IMR-90 (cell line): ENCODE measurements at regions not wholly inside any gene's neighbourhood (a gene's known extent, or its start where the extent isn't known, plus 50 kb on each side); places are given as distances from the start of the nearest gene placed in this dataset.

Experiments
- CEBPB ChIP-seq: IDR thresholded peaks from 2 replicates; pipeline ENCODE4 v1.6.1; 2012; ENCODE audit warnings: low read depth, low read length, improper control_type of control experiment
- MXI1 ChIP-seq: IDR thresholded peaks from 2 replicates; pipeline ENCODE4 v1.6.1; 2012; ENCODE audit warnings: low read depth, mild to moderate bottlenecking, low read length, moderate library complexity, borderline replicate concordance
- NFE2L2 ChIP-seq: fragments of 150-350 bp; IDR thresholded peaks from 2 replicates; pipeline ENCODE4 v1.6.1; 2016; ENCODE audit warnings: low read depth, mild to moderate bottlenecking, low read length
- POLR2A ChIP-seq: IDR thresholded peaks from 2 replicates; pipeline ENCODE4 v1.6.1; 2012; ENCODE audit warnings: mild to moderate bottlenecking, low read depth, low read length
- RCOR1 ChIP-seq: IDR thresholded peaks from 2 replicates; pipeline ENCODE4 v1.6.1; 2012; ENCODE audit warnings: mild to moderate bottlenecking, low read length, improper control_type of control experiment; ENCODE audit not compliant: insufficient replicate concordance
- RFX5 ChIP-seq: IDR thresholded peaks from 2 replicates; pipeline ENCODE4 v1.8.0; 2012; ENCODE audit warnings: low read depth, mild to moderate bottlenecking, low read length, moderate library complexity
- TF ChIP-seq, protein P1 (sequence below): conservative IDR thresholded peaks from 2 replicates; pipeline ENCODE4 v1.5.1; 2012; ENCODE audit warnings: mild to moderate bottlenecking, low read depth, low read length, improper control_type of control experiment
- TF ChIP-seq, protein P2 (sequence below): fragments of 150-350 bp; IDR thresholded peaks from 2 replicates; pipeline ENCODE4 v1.6.1; 2016; ENCODE audit warnings: low read depth, mild to moderate bottlenecking, low read length, moderate library complexity, borderline replicate concordance

DNA sequence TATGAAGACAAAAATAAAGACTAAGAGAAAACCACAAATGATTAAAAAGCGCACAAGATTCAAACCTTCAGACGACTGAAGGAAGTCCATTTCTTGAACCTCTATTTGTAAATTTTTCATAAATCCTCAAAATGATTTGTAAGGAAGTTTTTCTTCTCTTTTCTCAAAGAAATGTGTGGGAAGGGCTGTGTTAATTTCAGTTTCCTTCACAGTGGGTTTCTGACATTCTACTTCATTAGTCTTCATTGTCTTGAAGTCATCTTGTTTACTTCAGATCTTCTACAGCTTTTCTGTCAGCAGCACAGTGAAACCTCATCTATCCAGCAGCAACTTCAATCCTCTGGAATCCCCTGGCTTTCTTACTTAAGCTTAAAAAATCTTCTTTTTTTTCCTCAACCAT, 87.6 kb upstream of the MYLIP start:
- TF ChIP-seq, protein P1, sequence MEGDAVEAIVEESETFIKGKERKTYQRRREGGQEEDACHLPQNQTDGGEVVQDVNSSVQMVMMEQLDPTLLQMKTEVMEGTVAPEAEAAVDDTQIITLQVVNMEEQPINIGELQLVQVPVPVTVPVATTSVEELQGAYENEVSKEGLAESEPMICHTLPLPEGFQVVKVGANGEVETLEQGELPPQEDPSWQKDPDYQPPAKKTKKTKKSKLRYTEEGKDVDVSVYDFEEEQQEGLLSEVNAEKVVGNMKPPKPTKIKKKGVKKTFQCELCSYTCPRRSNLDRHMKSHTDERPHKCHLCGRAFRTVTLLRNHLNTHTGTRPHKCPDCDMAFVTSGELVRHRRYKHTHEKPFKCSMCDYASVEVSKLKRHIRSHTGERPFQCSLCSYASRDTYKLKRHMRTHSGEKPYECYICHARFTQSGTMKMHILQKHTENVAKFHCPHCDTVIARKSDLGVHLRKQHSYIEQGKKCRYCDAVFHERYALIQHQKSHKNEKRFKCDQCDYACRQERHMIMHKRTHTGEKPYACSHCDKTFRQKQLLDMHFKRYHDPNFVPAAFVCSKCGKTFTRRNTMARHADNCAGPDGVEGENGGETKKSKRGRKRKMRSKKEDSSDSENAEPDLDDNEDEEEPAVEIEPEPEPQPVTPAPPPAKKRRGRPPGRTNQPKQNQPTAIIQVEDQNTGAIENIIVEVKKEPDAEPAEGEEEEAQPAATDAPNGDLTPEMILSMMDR, result no peak
- TF ChIP-seq POLR2A (no peak), RFX5 (no peak), CEBPB (no peak), NFE2L2 (no peak), RCOR1 (no peak), MXI1 (no peak)
- TF ChIP-seq, protein P2, sequence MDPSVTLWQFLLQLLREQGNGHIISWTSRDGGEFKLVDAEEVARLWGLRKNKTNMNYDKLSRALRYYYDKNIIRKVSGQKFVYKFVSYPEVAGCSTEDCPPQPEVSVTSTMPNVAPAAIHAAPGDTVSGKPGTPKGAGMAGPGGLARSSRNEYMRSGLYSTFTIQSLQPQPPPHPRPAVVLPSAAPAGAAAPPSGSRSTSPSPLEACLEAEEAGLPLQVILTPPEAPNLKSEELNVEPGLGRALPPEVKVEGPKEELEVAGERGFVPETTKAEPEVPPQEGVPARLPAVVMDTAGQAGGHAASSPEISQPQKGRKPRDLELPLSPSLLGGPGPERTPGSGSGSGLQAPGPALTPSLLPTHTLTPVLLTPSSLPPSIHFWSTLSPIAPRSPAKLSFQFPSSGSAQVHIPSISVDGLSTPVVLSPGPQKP, result no peak
